Glomerular endothelial cell (primary cell): ENCODE measurements at regions not wholly inside any gene's neighbourhood (a gene's known extent, or its start where the extent isn't known, plus 50 kb on each side); places are given as distances from the start of the nearest gene placed in this dataset.

Experiments
- DNase-seq: peaks from one replicate; pipeline ENCODE4 v3.0.0-alpha.2; 2011; ENCODE audit warnings: low read depth, low spot score; ENCODE audit errors: extremely low read depth

- no peak for DNase-seq
Measured at GRCh38 chr3:162096874-162097273, 600.3 kb downstream of the OTOL1 start.

- no peak for DNase-seq
Measured at GRCh38 chr3:162103808-162104207, 607.2 kb downstream of the OTOL1 start.

- DNase-seq, result no peak
Measured at GRCh38 chr3:162111861-162112260, 615.3 kb downstream of the OTOL1 start.

GRCh38 chr3:162112719-162113118 lies 616.1 kb downstream of the OTOL1 start:
- DNase-seq, result no peak

- DNase-seq, result no peak
Measured at GRCh38 chr3:162117961-162118360, 621.4 kb downstream of the OTOL1 start.

- no peak for DNase-seq
Measured at GRCh38 chr3:162119651-162120050, 623.0 kb downstream of the OTOL1 start.

- no peak for DNase-seq
Measured at GRCh38 chr3:162122405-162122804, 625.8 kb downstream of the OTOL1 start.

GRCh38 chr3:162125790-162126189 lies 629.2 kb downstream of the OTOL1 start:
- no peak for DNase-seq

- DNase-seq, result no peak
Measured at GRCh38 chr3:162130582-162130981, 634.0 kb downstream of the OTOL1 start.

- no peak for DNase-seq
Measured at GRCh38 chr3:162132981-162133380, 636.4 kb downstream of the OTOL1 start.

GRCh38 chr3:162134571-162134970 lies 638.0 kb downstream of the OTOL1 start:
- no peak for DNase-seq

- no peak for DNase-seq
Measured at GRCh38 chr3:162136136-162136535, 639.5 kb downstream of the OTOL1 start.

- no peak for DNase-seq
Measured at GRCh38 chr3:162138509-162138908, 641.9 kb downstream of the OTOL1 start.

- no peak for DNase-seq
Measured at GRCh38 chr3:162139841-162140240, 643.2 kb downstream of the OTOL1 start.

- DNase-seq, result no peak
Measured at GRCh38 chr3:162141272-162141791, 644.7 kb downstream of the OTOL1 start.

- no peak for DNase-seq
Measured at GRCh38 chr3:162142511-162142910, 645.9 kb downstream of the OTOL1 start.

- DNase-seq, result no peak
Measured at GRCh38 chr3:162143180-162143579, 646.6 kb downstream of the OTOL1 start.

GRCh38 chr3:162147996-162148395 lies 651.4 kb downstream of the OTOL1 start:
- DNase-seq, result no peak

GRCh38 chr3:162150790-162151189 lies 654.2 kb downstream of the OTOL1 start:
- no peak for DNase-seq

GRCh38 chr3:162152636-162153035 lies 656.0 kb downstream of the OTOL1 start:
- DNase-seq, result no peak

GRCh38 chr3:162161595-162161994 lies 665.0 kb downstream of the OTOL1 start:
- DNase-seq, result no peak

- no peak for DNase-seq
Measured at GRCh38 chr3:162165346-162165745, 668.7 kb downstream of the OTOL1 start.

GRCh38 chr3:162166543-162166942 lies 669.9 kb downstream of the OTOL1 start:
- DNase-seq, result no peak
